Gastrocnemius medialis (tissue), 4 donors: ENCODE measurements at regions not wholly inside any gene's neighbourhood (a gene's known extent, or its start where the extent isn't known, plus 50 kb on each side); places are given as distances from the start of the nearest gene placed in this dataset.

Experiments used
- ATAC-seq, 2 donors: fragments of 150-250 bp; one replicate each; pipeline ENCODE4 v1.9.1; 2016
- DNase-seq, 2 donors: peaks; one replicate each; pipeline ENCODE4 v3.0.0-alpha.2; 2019
- H3K27ac ChIP-seq, 4 donors: fragments of 200-600 bp; sonication (generic); 1 replicate in 1 of 4; 2 replicates in 3 of 4; pipeline ENCODE4 v1.5.1; 2016 to 2018; ENCODE audit warnings: mild to moderate bottlenecking in 2 of 4, moderate library complexity in 1 of 4
- H3K27me3 ChIP-seq, 3 donors: fragments of 200-600 bp; sonication (generic) in 2 of 3; 1 replicate in 1 of 3; 2 replicates in 2 of 3; pipeline versions ENCODE4 v1.5.1 to v1.6.0; 2016 to 2019; ENCODE audit warnings: mild to moderate bottlenecking in 1 of 3, moderate library complexity in 1 of 3
- H3K36me3 ChIP-seq, 2 donors: fragments of 200-600 bp; sonication (generic) in 1 of 2; one replicate each; pipeline ENCODE4 v1.5.1; 2017 to 2018
- H3K4me1 ChIP-seq, 2 donors: fragments of 200-600 bp; sonication (generic) in 1 of 2; one replicate each; pipeline ENCODE4 v1.5.1; 2016 to 2017; ENCODE audit warnings: mild to moderate bottlenecking in 2 of 2
- H3K4me3 ChIP-seq, 4 donors: fragments of 200-600 bp; sonication (generic) in 3 of 4; 1 replicate in 1 of 4; 2 replicates in 3 of 4; pipeline ENCODE4 v1.5.1; 2016 to 2019; ENCODE audit warnings: mild to moderate bottlenecking in 2 of 4
- H3K9me3 ChIP-seq, 3 donors: fragments of 200-600 bp; sonication (generic) in 2 of 3; 1 replicate in 1 of 3; 2 replicates in 2 of 3; pipeline ENCODE4 v1.5.1; 2016 to 2019
- POLR2A ChIP-seq, 2 donors: fragments of 450-650 bp; IDR thresholded peaks; one replicate each; pipeline ENCODE4 v1.6.1; 2017; ENCODE audit warnings: antibody characterized with exemption in 2 of 2, mild to moderate bottlenecking in 2 of 2, moderate library complexity in 2 of 2
- in situ Hi-C, 4 donors: fragments of 200-750 bp; cut with MboI; loops; one replicate each; pipeline versions ENCODE4 v1.15.0 to v1.8.0; 2017; ENCODE audit warnings: low sequenced_read_pairs in 4 of 4
- intact Hi-C: fragments of 100-400 bp; cut with DNase I; formaldehyde crosslinking; loops from one replicate; pipeline ENCODE4 v1.15.1; 2023; ENCODE audit warnings: low total_unique reads
- TF ChIP-seq, protein P1 (sequence below), 5 experiments: fragments of 450-650 bp in 3 of 5; fragments of 200-600 bp in 2 of 5; sonication (generic) in 2 of 5; IDR thresholded peaks in 4 of 5; conservative IDR thresholded peaks in 1 of 5; 1 replicate in 4 of 5; 2 replicates in 1 of 5; pipeline ENCODE4 v1.5.1; 2016 to 2019; ENCODE audit warnings: antibody characterized with exemption in 5 of 5, mild to moderate bottlenecking in 3 of 5, moderate library complexity in 3 of 5

GRCh38 chr10:44322137-44322536 is 62.8 kb downstream of the CXCL12 start:
- intact Hi-C loops (no loop called here), in situ Hi-C loops (loop anchor here in 2 of 4 donors (25.0 kb wide), 2 partner anchors 540 to 660 kb away; no protein-coding TSS in a partner anchor)
- ATAC-seq (no peak), DNase-seq (no peak)
- no peak overlapping the region for H3K4me3 ChIP-seq
- H3K27me3 ChIP-seq, result no peaks in the 10 kb centered on the region
- no peaks in the 10 kb centered on the region for H3K9me3 ChIP-seq
- no peak overlapping the region for H3K27ac ChIP-seq
- TF ChIP-seq, protein P1, sequence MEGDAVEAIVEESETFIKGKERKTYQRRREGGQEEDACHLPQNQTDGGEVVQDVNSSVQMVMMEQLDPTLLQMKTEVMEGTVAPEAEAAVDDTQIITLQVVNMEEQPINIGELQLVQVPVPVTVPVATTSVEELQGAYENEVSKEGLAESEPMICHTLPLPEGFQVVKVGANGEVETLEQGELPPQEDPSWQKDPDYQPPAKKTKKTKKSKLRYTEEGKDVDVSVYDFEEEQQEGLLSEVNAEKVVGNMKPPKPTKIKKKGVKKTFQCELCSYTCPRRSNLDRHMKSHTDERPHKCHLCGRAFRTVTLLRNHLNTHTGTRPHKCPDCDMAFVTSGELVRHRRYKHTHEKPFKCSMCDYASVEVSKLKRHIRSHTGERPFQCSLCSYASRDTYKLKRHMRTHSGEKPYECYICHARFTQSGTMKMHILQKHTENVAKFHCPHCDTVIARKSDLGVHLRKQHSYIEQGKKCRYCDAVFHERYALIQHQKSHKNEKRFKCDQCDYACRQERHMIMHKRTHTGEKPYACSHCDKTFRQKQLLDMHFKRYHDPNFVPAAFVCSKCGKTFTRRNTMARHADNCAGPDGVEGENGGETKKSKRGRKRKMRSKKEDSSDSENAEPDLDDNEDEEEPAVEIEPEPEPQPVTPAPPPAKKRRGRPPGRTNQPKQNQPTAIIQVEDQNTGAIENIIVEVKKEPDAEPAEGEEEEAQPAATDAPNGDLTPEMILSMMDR (IDR thresholded peaks at IDR 0.05 in 4 of 5, conservative IDR thresholded peaks at IDR 0.05 in 1 of 5), result no peak
- no peak for TF ChIP-seq POLR2A (IDR thresholded peaks at IDR 0.05)
- peaks cover 15 to 48% of the 10 kb centered on the region in 2 donors for H3K4me1 ChIP-seq
- H3K36me3 ChIP-seq, result no peaks in the 10 kb centered on the region

GRCh38 chr10:44320756-44321155 is 64.1 kb downstream of the CXCL12 start:
- in situ Hi-C loops, result loop anchor here in 2 of 4 donors (25.0 kb wide), 2 partner anchors 542 to 658 kb away; no protein-coding TSS in a partner anchor
- H3K4me3 ChIP-seq, result no peak overlapping the region
- ATAC-seq (no peak), DNase-seq (no peak)
- H3K9me3 ChIP-seq, result no peaks in the 10 kb centered on the region
- no peaks in the 10 kb centered on the region for H3K36me3 ChIP-seq
- H3K27ac ChIP-seq, result no peak overlapping the region
- no peaks in the 10 kb centered on the region for H3K27me3 ChIP-seq
- intact Hi-C loops, result no loop called here
- TF ChIP-seq, protein P1 (IDR thresholded peaks at IDR 0.05 in 4 of 5, conservative IDR thresholded peaks at IDR 0.05 in 1 of 5), result no peak
- peaks cover 6 to 35% of the 10 kb centered on the region in 2 donors for H3K4me1 ChIP-seq

GRCh38 chr10:44317856-44318255 is 67.0 kb downstream of the CXCL12 start:
- DNase-seq, result no peak
- H3K4me1 ChIP-seq, result peaks cover 0 to 22% of the 10 kb centered on the region in 2 donors
- no peak overlapping the region for H3K4me3 ChIP-seq
- TF ChIP-seq POLR2A (IDR thresholded peaks at IDR 0.05), result no peak
- TF ChIP-seq, protein P1 (IDR thresholded peaks at IDR 0.05 in 4 of 5, conservative IDR thresholded peaks at IDR 0.05 in 1 of 5), result no peak
- in situ Hi-C loops, result loop anchor here in 3 of 4 donors (10.0 to 25.0 kb wide), 3 partner anchors 544 to 656 kb away; no protein-coding TSS in a partner anchor
- no peaks in the 10 kb centered on the region for H3K27me3 ChIP-seq
- H3K36me3 ChIP-seq, result no peaks in the 10 kb centered on the region
- intact Hi-C loops, result loop anchor here (10.0 kb wide), 1 partner anchor 547 kb away; no protein-coding TSS in a partner anchor
- H3K9me3 ChIP-seq, result no peaks in the 10 kb centered on the region
- no peak for ATAC-seq
- H3K27ac ChIP-seq, result no peak overlapping the region

DNA sequence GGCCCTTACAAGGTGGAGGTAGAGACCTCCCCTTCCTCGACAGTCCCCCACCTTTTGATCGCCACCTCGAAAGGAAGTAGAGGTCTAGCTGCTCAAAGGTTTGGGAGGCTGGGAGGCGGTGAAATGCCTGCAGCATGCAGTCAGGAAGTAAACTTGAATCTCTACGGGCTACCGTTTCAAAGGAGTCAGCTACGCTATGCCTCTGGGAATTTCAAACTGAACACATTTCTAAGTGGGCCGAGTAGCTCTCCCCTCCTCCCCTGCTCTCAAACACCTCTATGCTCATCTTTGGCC is 68.0 kb downstream of the CXCL12 start:
- no peak for TF ChIP-seq POLR2A (IDR thresholded peaks at IDR 0.05)
- TF ChIP-seq, protein P1 (IDR thresholded peaks at IDR 0.05 in 4 of 5, conservative IDR thresholded peaks at IDR 0.05 in 1 of 5), result no peak
- Histone ChIP-seq H3K9me3 (no peaks in the 10 kb centered on the region), H3K4me1 (peaks cover 0 to 22% of the 10 kb centered on the region in 2 donors), H3K4me3 (no peak overlapping the region), H3K27me3 (no peaks in the 10 kb centered on the region), H3K36me3 (no peaks in the 10 kb centered on the region), H3K27ac (no peak overlapping the region)
- intact Hi-C loops (loop anchor here (10.0 kb wide), 1 partner anchor 548 kb away; no protein-coding TSS in a partner anchor), in situ Hi-C loops (loop anchor here in 3 of 4 donors (10.0 to 25.0 kb wide), 3 partner anchors 545 to 655 kb away; no protein-coding TSS in a partner anchor)
- DNase-seq (no peak), ATAC-seq (no peak)
